SK-N-MC (cell line): ENCODE measurements at regions not wholly inside any gene's neighbourhood (a gene's known extent, or its start where the extent isn't known, plus 50 kb on each side); places are given as distances from the start of the nearest gene placed in this dataset.

ENCODE experiments used
- EZH2 ChIP-seq: fragments of 200-600 bp; sonication (generic); IDR thresholded peaks from one replicate; pipeline ENCODE4 v1.6.1; 2017; ENCODE audit warnings: antibody characterized with exemption
- FOXP2 ChIP-seq: optimal IDR thresholded peaks from 2 replicates; pipeline ENCODE3; 2011; ENCODE audit warnings: mild to moderate bottlenecking, moderate library complexity; ENCODE audit not compliant: insufficient read depth; ENCODE audit errors: extremely low read length, control extremely low read depth
- POLR2AphosphoS5 ChIP-seq: IDR thresholded peaks from 2 replicates; pipeline ENCODE4 v1.6.1; 2012; ENCODE audit warnings: mild to moderate bottlenecking, low read depth, low read length, borderline replicate concordance

DNA sequence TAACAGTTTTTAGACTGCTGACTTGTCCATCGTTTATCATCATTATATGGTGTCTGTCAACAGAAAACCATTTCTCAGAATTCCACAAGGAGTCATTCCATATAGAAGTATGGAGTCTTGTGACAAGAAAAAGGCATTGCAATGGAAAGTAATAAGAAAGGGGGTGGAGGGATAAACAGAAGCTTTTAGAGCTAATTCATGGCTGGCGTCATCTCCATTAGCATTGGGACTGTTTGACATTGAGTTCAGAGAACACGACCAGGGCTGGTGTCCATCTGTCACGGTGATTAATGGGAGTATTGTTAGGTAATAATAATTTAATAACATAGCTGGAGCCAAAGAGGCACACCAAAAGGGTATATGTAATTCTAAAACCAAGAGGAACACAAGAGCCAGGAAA lies 101.9 kb upstream of the SFRP2 start:
- TF ChIP-seq EZH2 (no peak), POLR2AphosphoS5 (no peak), FOXP2 (no peak)
